Natural killer cell (primary cell): ENCODE measurements at regions not wholly inside any gene's neighbourhood (a gene's known extent, or its start where the extent isn't known, plus 50 kb on each side); places are given as distances from the start of the nearest gene placed in this dataset.
"Not testable (repeated sequence)": the region's sequence is repeated elsewhere in the genome, so short reads cannot be mapped to it uniquely, and the experiment has no call there.

Source experiments
- ATAC-seq, 3 donors: fragments of 150-1000 bp in 2 of 3; fragments of 200-7000 bp in 1 of 3; cut with Tn5 transposase; 1 replicate in 1 of 3; 2 replicates in 2 of 3; pipeline ENCODE4 v1.10.0; 2021; ENCODE audit warnings: mild to moderate bottlenecking in 2 of 3, moderate library complexity in 2 of 3
- DNase-seq, 2 donors: peaks; one replicate each; pipeline versions ENCODE4 v3.0.0 to v3.0.0-alpha.2; 2013 to 2021; ENCODE audit warnings: mixed read lengths in 1 of 2
- H3K27ac ChIP-seq: one replicate; pipeline ENCODE4 v1.5.1; 2013; ENCODE audit warnings: mild to moderate bottlenecking, low read length
- H3K27me3 ChIP-seq: one replicate; pipeline ENCODE4 v1.6.1; 2013; ENCODE audit warnings: low read length; ENCODE audit not compliant: control insufficient read depth, insufficient read depth
- H3K36me3 ChIP-seq: one replicate; pipeline ENCODE4 v1.6.1; 2013; ENCODE audit warnings: low read length; ENCODE audit not compliant: control insufficient read depth, insufficient read depth
- H3K4me1 ChIP-seq: one replicate; pipeline ENCODE4 v1.6.1; 2013; ENCODE audit warnings: low read length; ENCODE audit not compliant: control insufficient read depth, insufficient read depth
- H3K4me3 ChIP-seq: one replicate; pipeline ENCODE4 v1.5.1; 2013; ENCODE audit warnings: low read length
- H3K9me3 ChIP-seq: one replicate; pipeline ENCODE4 v1.6.1; 2013; ENCODE audit warnings: low read length; ENCODE audit not compliant: control insufficient read depth, insufficient read depth
- H3K27ac Mint-ChIP-seq, 2 donors: one replicate each; pipeline ENCODE4 v1.8.0; 2022; ENCODE audit warnings: mild to moderate bottlenecking in 2 of 2, mixed read lengths in 2 of 2, moderate library complexity in 1 of 2
- H3K27me3 Mint-ChIP-seq, 2 donors: one replicate each; pipeline ENCODE4 v1.8.0; 2022; ENCODE audit warnings: low read depth in 2 of 2, mixed read lengths in 2 of 2
- H3K36me3 Mint-ChIP-seq: one replicate; pipeline ENCODE4 v1.8.0; 2022; ENCODE audit warnings: mixed read lengths
- H3K4me1 Mint-ChIP-seq, 2 donors: one replicate each; pipeline ENCODE4 v1.8.0; 2022; ENCODE audit warnings: mixed read lengths in 2 of 2
- H3K4me3 Mint-ChIP-seq: one replicate; pipeline ENCODE4 v1.8.0; 2022; ENCODE audit warnings: mild to moderate bottlenecking, moderate library complexity, mixed read lengths
- H3K9me3 Mint-ChIP-seq, 2 donors: one replicate each; pipeline ENCODE4 v1.8.0; 2022; ENCODE audit warnings: mixed read lengths in 2 of 2
- WGBS: methylation state at CpG from one replicate; pipeline ENCODE4 v1.1.7; 2013; ENCODE audit warnings: missing lambda C conversion rate; ENCODE audit not compliant: insufficient coverage; 5-methylcytosine and 5-hydroxymethylcytosine counted together
- intact Hi-C: fragments of 100-400 bp; cut with micrococcal nuclease; formaldehyde crosslinking; loops from one replicate; pipeline ENCODE4 v1.14.2; 2022
- TF ChIP-seq, protein P1 (sequence below): fragments of 200-600 bp; IDR thresholded peaks from one replicate; pipeline ENCODE4 v1.8.0; 2022; ENCODE audit warnings: antibody characterized with exemption

DNA sequence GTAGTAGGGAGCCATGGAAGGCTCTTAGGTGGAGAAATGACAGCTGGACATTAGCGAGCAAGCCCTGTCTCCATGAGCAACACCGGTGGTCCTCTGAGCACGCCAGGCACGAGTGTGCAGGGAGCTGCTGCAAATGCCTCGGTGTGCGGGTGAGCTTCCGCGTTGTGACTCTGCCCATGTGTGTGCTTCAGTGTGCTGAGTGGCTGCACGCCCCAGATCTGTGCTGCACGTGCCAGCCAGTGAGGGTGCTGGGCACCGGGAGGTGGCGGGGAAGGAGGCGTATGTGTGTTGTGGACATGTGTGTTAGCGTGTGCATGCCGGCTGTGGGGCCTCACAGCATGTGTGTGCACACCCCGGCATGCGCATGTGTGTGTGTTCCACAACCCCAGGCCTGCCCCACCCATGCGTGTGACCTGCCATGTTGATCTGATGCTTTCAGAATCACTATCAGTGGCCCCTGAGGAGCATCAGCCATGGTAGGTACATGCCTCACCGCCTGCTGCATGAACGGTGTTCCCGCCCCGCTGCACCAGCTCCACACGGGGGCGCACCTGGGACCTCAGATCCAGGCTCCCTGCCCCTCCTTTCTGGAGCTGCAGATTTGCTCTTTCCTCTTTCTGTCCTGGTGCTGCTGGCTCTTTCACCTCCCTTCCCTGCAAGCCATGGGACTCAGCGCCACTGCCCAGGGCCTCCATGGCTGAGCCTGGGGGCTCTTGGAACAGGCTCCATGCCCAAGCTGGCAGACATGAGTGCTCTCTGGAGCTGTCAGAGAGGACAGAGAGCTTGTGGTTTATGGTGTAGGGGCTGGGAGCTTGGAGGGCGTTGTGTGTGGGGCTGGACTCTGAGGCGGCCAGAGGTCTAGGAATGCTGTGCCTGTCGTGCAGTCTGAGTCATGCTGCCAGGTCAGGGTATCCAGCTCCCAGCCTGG, 169.4 kb downstream of the TBC1D2B start:
- Histone ChIP-seq H3K36me3 (no peaks in the 10 kb centered on the region), H3K4me3 (no peak overlapping the region), H3K27me3 (no peaks in the 10 kb centered on the region), H3K27ac (no peak overlapping the region), H3K9me3 (no peaks in the 10 kb centered on the region), H3K4me1 (peaks cover under 1% of the 10 kb centered on the region)
- Mint-ChIP-seq H3K9me3 (no peaks in the 10 kb centered on the region), H3K36me3 (no peaks in the 10 kb centered on the region), H3K27me3 (peaks cover 0 to 9% of the 10 kb centered on the region in 2 donors), H3K27ac (no peak overlapping the region), H3K4me3 (no peak overlapping the region), H3K4me1 (peaks cover 0 to 7% of the 10 kb centered on the region in 2 donors)
- TF ChIP-seq, protein P1, sequence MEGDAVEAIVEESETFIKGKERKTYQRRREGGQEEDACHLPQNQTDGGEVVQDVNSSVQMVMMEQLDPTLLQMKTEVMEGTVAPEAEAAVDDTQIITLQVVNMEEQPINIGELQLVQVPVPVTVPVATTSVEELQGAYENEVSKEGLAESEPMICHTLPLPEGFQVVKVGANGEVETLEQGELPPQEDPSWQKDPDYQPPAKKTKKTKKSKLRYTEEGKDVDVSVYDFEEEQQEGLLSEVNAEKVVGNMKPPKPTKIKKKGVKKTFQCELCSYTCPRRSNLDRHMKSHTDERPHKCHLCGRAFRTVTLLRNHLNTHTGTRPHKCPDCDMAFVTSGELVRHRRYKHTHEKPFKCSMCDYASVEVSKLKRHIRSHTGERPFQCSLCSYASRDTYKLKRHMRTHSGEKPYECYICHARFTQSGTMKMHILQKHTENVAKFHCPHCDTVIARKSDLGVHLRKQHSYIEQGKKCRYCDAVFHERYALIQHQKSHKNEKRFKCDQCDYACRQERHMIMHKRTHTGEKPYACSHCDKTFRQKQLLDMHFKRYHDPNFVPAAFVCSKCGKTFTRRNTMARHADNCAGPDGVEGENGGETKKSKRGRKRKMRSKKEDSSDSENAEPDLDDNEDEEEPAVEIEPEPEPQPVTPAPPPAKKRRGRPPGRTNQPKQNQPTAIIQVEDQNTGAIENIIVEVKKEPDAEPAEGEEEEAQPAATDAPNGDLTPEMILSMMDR: no peak
- WGBS: 53% methylated on average over 28 of the region's 28 CpGs
- intact Hi-C loops: no loop called here
- ATAC-seq (peak in 1 of 3 donors; percentile 39), DNase-seq (peak in 1 of 2 donors; percentile 56)

DNA sequence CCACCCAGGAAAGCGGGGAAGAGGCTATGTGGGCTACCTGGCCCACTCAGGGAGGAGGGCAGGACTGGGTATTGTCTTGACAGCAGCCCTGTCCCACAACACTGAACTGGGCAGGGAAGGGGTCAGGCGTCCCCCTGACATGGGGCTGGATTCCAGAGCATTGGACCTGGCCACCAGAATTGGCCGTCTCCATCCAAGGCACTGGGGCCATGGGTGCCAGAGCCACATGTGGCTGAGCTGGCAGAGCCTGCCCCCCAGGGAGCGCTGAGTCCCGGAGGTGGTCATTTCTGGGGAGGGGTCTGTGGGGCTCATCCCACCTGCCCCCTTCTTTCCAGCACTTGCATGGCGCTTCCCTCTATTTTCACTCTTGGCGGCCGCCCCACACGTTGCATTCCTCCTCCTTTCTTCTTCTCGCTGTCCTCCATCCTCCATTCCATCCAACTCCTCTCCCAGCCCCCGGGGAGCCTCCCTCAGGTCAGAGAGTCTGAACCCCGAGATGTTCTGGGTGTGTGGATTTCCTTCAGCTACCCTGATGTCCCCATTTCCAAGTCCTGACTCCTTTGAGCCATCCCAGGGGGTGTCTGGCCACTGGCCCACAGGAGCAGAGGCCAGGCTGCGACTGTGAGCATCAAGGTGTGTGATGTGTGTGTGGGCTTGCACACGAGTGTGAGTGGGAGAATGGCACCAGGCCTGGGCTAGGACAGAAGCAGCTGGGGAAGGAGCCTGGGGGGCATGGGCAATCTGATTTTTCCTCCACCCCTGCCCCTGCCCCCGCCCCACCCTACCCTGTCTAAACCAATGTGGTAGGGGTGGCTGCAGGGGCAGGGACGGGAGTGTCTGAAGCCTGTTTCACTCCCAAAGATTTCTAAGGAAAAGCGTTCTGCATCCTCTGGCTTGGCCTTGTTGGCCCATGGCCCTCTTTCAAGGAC, 171.2 kb downstream of the TBC1D2B start:
- H3K27me3 Mint-ChIP-seq, DNase-seq: not testable (repeated sequence)

DNA sequence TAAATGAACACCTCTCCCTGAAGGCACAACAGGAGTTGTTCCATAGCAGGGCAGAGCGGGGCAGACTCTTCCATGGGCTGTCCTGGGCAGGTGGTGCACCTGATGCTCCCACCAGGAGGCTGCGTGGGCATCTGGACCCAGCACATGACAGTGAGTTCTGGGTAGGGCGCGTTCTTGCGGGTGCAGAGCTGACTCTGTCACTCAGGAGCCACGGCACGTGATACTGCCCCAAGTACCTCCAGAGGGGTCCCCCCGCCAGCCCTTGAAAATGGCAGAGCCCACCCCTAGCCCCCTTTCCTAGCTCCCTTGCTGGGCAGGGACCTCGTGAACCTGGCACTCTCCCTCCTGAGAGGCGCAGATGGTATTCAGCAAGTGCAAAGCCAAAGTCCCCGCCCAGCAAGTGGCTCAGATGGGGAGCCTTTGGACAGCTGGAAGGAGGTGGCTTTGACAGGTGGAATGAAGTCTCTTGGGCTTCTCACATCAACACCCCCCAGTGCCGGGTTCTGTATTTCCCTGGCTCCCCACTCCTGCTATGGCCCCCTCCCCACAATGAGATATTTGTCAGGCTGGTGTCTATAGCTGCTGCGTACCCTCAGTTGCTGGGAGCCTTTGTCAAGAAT, 172.1 kb downstream of the TBC1D2B start:
- peaks cover 2% of the 10 kb centered on the region for H3K4me1 ChIP-seq
- Mint-ChIP-seq H3K9me3 (no peaks in the 10 kb centered on the region), H3K27me3 (peaks cover 0 to 9% of the 10 kb centered on the region in 2 donors), H3K4me3 (no peak overlapping the region), H3K4me1 (peaks cover 0 to 3% of the 10 kb centered on the region in 2 donors), H3K27ac (no peak overlapping the region), H3K36me3 (no peaks in the 10 kb centered on the region)
- 87% methylated on average over 13 of the region's 13 CpGs for WGBS
- DNase-seq (no peak), ATAC-seq (no peak)
- H3K4me3 ChIP-seq: no peak overlapping the region
- TF ChIP-seq, protein P1: no peak
- H3K36me3 ChIP-seq: no peaks in the 10 kb centered on the region
- H3K27me3 ChIP-seq: no peaks in the 10 kb centered on the region
- no peaks in the 10 kb centered on the region for H3K9me3 ChIP-seq
- intact Hi-C loops: no loop called here
- no peak overlapping the region for H3K27ac ChIP-seq

More for the DNA sequence above, 171.2 kb downstream of the TBC1D2B start:
- H3K9me3 Mint-ChIP-seq, H3K27ac Mint-ChIP-seq, H3K36me3 ChIP-seq, ATAC-seq, H3K4me3 ChIP-seq, intact Hi-C loops, H3K36me3 Mint-ChIP-seq, H3K4me1 Mint-ChIP-seq, H3K27me3 ChIP-seq, H3K4me1 ChIP-seq, H3K4me3 Mint-ChIP-seq, H3K27ac ChIP-seq, H3K9me3 ChIP-seq: not testable (repeated sequence)
- 79% methylated on average over 15 of the region's 17 CpGs for WGBS
